ENCODE measurements at regions not wholly inside any gene's neighbourhood (a gene's known extent, or its start where the extent isn't known, plus 50 kb on each side); places are given as distances from the start of the nearest gene placed in this dataset.

- POLR2A ChIA-PET (ENCODE audit: low non-redundant PET) = no interaction called here
- no peak overlapping the region for H3K27ac ChIP-seq
- CTCF ChIA-PET = no interaction called here
- no peak for DNase-seq (ENCODE audit: low spot score)
- TF ChIP-seq, protein P1, sequence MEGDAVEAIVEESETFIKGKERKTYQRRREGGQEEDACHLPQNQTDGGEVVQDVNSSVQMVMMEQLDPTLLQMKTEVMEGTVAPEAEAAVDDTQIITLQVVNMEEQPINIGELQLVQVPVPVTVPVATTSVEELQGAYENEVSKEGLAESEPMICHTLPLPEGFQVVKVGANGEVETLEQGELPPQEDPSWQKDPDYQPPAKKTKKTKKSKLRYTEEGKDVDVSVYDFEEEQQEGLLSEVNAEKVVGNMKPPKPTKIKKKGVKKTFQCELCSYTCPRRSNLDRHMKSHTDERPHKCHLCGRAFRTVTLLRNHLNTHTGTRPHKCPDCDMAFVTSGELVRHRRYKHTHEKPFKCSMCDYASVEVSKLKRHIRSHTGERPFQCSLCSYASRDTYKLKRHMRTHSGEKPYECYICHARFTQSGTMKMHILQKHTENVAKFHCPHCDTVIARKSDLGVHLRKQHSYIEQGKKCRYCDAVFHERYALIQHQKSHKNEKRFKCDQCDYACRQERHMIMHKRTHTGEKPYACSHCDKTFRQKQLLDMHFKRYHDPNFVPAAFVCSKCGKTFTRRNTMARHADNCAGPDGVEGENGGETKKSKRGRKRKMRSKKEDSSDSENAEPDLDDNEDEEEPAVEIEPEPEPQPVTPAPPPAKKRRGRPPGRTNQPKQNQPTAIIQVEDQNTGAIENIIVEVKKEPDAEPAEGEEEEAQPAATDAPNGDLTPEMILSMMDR (conservative IDR thresholded peaks at IDR 0.05; ENCODE audit: low read depth) = no peak
These were observed 130.1 kb downstream of the KLF12 start for GRCh38 chr13:74004109-74004508.

DNA sequence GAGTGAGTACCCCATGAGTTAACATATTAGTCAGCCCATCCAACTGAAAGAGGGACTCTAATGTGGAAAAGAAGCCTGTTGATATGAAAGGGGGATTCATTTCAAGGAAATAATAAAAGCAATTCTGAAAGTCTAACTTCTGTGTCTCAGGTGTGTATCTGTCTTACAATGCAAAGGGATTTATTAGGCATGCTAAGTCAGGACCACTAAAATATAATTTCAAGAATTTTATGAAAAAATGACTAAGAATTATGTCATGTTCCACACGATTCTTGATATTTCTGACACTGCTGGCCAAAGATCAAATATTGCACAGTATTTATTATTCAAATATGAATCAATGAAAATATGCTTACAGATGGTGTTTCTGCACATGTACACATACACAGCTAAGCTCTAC is 130.8 kb downstream of the KLF12 start:
- TF ChIP-seq, protein P1 (conservative IDR thresholded peaks at IDR 0.05; ENCODE audit: low read depth) = no peak
- ChIA-PET POLR2A (ENCODE audit: low non-redundant PET) (no interaction called here), CTCF (no interaction called here)
- H3K27ac ChIP-seq = no peak overlapping the region
- no peak for DNase-seq (ENCODE audit: low spot score)

GRCh38 chr13:74000876-74001275 is 133.3 kb downstream of the KLF12 start:
- TF ChIP-seq, protein P1 (conservative IDR thresholded peaks at IDR 0.05; ENCODE audit: low read depth) = no peak
- ChIA-PET POLR2A (ENCODE audit: low non-redundant PET) (no interaction called here), CTCF (no interaction called here)
- DNase-seq (ENCODE audit: low spot score) = no peak
- no peak overlapping the region for H3K27ac ChIP-seq

- ChIA-PET CTCF (no interaction called here), POLR2A (ENCODE audit: low non-redundant PET) (no interaction called here)
- TF ChIP-seq, protein P1 (conservative IDR thresholded peaks at IDR 0.05; ENCODE audit: low read depth) = no peak
- DNase-seq (ENCODE audit: low spot score) = no peak
- no peak overlapping the region for H3K27ac ChIP-seq
These were observed 135.6 kb downstream of the KLF12 start for GRCh38 chr13:73998631-73999030.

DNA sequence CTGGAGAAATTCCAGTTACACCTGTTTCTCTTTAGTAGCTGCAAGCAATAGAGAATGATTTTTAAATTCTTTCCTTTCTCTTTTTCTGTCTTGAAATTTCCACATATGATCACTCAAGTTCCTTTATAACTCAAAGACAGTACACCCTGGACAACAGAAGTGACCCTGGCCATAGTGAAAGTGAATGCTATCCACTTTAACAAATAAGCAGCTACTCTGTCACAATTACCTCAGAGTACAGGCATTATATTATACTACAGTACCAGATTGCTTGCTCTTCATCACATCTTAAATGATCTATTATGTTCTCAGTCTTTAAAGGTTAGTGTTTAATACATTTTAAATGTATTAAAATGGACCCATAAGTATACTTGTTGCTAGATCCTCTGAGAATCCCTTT is 136.2 kb downstream of the KLF12 start:
- TF ChIP-seq, protein P1 (conservative IDR thresholded peaks at IDR 0.05; ENCODE audit: low read depth) = no peak
- ChIA-PET CTCF (no interaction called here), POLR2A (ENCODE audit: low non-redundant PET) (no interaction called here)
- DNase-seq (ENCODE audit: low spot score) = no peak
- no peak overlapping the region for H3K27ac ChIP-seq

GRCh38 chr13:73996569-73996968 is 137.6 kb downstream of the KLF12 start:
- H3K27ac ChIP-seq = no peak overlapping the region
- TF ChIP-seq, protein P1 (conservative IDR thresholded peaks at IDR 0.05; ENCODE audit: low read depth) = no peak
- no peak for DNase-seq (ENCODE audit: low spot score)
- CTCF ChIA-PET = interaction anchor here (0.5 kb wide), 1 partner anchor 176 kb away, joined by 3 read pairs; no protein-coding TSS in a partner anchor
- POLR2A ChIA-PET (ENCODE audit: low non-redundant PET) = no interaction called here

DNA sequence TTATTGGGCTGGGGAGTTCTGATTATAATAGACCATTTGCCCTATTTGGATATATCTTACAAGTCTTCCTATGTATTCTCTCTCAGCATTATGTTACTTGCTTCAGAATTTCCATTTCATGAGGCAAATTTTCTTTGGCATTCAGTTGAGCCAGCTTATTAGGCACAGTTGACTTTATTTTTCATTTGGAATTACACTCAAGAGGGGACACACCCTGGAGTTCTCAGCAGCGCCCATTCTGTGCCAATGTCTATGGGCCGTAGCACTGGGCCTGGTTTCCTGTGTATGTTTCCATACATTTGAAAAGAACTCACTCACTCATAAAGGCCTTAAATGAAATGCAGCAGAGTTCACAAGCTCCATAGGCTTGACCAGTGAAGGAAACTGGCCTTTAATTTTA is 138.5 kb downstream of the KLF12 start:
- ChIA-PET CTCF (interaction anchor here (0.5 to 0.6 kb wide), 3 partner anchors 13 to 1746 kb away, joined by 3 read pairs; no protein-coding TSS in a partner anchor), POLR2A (ENCODE audit: low non-redundant PET) (no interaction called here)
- H3K27ac ChIP-seq = no peak overlapping the region
- no peak for DNase-seq (ENCODE audit: low spot score)
- TF ChIP-seq, protein P1 (conservative IDR thresholded peaks at IDR 0.05; ENCODE audit: low read depth) = no peak

Data from RWPE1 (cell line).